CD4-positive, alpha-beta T cell (primary cell): ENCODE measurements at regions not wholly inside any gene's neighbourhood (a gene's known extent, or its start where the extent isn't known, plus 50 kb on each side); places are given as distances from the start of the nearest gene placed in this dataset.

Experiments used
- ATAC-seq: fragments of 200-7000 bp; cut with Tn5 transposase; one replicate; pipeline ENCODE4 v1.10.0; 2022; ENCODE audit warnings: mild to moderate bottlenecking; ENCODE audit not compliant: poor library complexity
- CTCF ChIA-PET: fragments of 350-600 bp; sonication (Branson Sonifier 250); formaldehyde crosslinking; loops from one replicate; lab custom pipeline; 2021; ENCODE audit warnings: antibody characterized with exemption, inconsistent platforms; lab: Charles Lee
- POLR2A ChIA-PET: fragments of 350-600 bp; sonication (Branson Sonifier 250); formaldehyde crosslinking; loops from one replicate; lab custom pipeline; 2021; ENCODE audit warnings: antibody characterized with exemption, inconsistent platforms; lab: Charles Lee
- DNase-seq, 14 experiments: peaks; one replicate each; pipeline ENCODE4 v3.0.0-alpha.2; 2013 to 2020; ENCODE audit warnings: mixed read lengths in 2 of 14
- H3K27ac ChIP-seq, 2 donors: one replicate each; pipeline versions ENCODE4 v1.5.1 to v1.7.0; 2013; ENCODE audit warnings: low read length in 2 of 2, low read depth in 1 of 2, mild to moderate bottlenecking in 1 of 2
- H3K27me3 ChIP-seq, 2 experiments: 1 replicate in 1 of 2; 2 replicates in 1 of 2; pipeline versions ENCODE4 v1.6.1 to v1.7.0; 2013; ENCODE audit warnings: low read length in 2 of 2, control low read depth in 1 of 2, mild to moderate bottlenecking in 1 of 2, moderate library complexity in 1 of 2; ENCODE audit not compliant: insufficient read depth in 2 of 2, control insufficient read depth in 1 of 2
- H3K36me3 ChIP-seq: one replicate; pipeline ENCODE4 v1.6.1; 2013; ENCODE audit warnings: low read length, control low read depth; ENCODE audit not compliant: insufficient read depth
- H3K4me1 ChIP-seq: one replicate; pipeline ENCODE4 v1.6.1; 2013; ENCODE audit warnings: low read length, control low read depth; ENCODE audit not compliant: insufficient read depth
- H3K4me3 ChIP-seq: one replicate; pipeline ENCODE4 v1.5.1; 2013; ENCODE audit warnings: mild to moderate bottlenecking, low read length, moderate library complexity
- H3K9me3 ChIP-seq, 2 experiments: 1 replicate in 1 of 2; 2 replicates in 1 of 2; pipeline versions ENCODE4 v1.6.1 to v1.7.0; 2013; ENCODE audit warnings: low read length in 2 of 2, mild to moderate bottlenecking in 2 of 2, control low read depth in 1 of 2, moderate library complexity in 1 of 2; ENCODE audit not compliant: control insufficient read depth in 1 of 2, insufficient read depth in 1 of 2
- H3K27ac Mint-ChIP-seq: one replicate; pipeline ENCODE4 v1.8.0; 2020; ENCODE audit warnings: mixed read lengths
- H3K27me3 Mint-ChIP-seq: one replicate; pipeline ENCODE4 v1.8.0; 2021; ENCODE audit warnings: mixed read lengths
- H3K36me3 Mint-ChIP-seq: one replicate; pipeline ENCODE4 v1.8.0; 2021; ENCODE audit warnings: low read depth, mixed read lengths
- H3K4me1 Mint-ChIP-seq: one replicate; pipeline ENCODE4 v1.8.0; 2021; ENCODE audit warnings: low read depth, mixed read lengths
- H3K4me3 Mint-ChIP-seq: one replicate; pipeline ENCODE4 v1.8.0; 2020; ENCODE audit warnings: mild to moderate bottlenecking, mixed read lengths
- H3K9me3 Mint-ChIP-seq: one replicate; pipeline ENCODE4 v1.8.0; 2020; ENCODE audit warnings: mixed read lengths
- intact Hi-C, 2 experiments: fragments of 100-400 bp; cut with DNase I in 1 of 2; cut with micrococcal nuclease in 1 of 2; formaldehyde crosslinking; loops; one replicate each; pipeline versions ENCODE4 v1.15.1 to v1.9.0; 2023 to 2025; cut with DNase I, micrococcal nuclease
- TF ChIP-seq, protein P1 (sequence below): fragments of 200-600 bp; IDR thresholded peaks from one replicate; pipeline ENCODE4 v1.8.0; 2022; ENCODE audit warnings: antibody characterized with exemption, mild to moderate bottlenecking

DNA sequence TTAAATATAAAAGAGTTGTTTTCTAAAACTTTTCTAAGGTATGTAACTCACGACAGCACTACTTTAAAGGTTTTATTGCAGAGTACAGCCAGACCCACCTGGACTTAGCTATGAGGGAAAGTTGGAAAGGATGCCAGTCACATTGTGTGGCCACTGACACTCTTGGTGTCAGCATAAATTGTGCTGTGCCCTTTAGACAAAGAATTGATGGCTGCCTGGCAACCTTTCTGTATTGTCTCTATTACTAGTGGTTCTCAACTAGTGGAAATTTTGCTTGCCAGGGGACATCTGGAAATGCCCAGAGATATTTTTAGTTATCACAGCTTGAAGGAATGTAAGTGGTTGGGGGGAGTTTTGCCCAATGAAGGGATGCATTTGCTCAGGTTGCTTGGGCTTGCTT is 117.5 kb upstream of the APP start:
- intact Hi-C loops: no loop called here
- no peak for ATAC-seq
- H3K36me3 Mint-ChIP-seq: no peaks in the 10 kb centered on the region

DNA sequence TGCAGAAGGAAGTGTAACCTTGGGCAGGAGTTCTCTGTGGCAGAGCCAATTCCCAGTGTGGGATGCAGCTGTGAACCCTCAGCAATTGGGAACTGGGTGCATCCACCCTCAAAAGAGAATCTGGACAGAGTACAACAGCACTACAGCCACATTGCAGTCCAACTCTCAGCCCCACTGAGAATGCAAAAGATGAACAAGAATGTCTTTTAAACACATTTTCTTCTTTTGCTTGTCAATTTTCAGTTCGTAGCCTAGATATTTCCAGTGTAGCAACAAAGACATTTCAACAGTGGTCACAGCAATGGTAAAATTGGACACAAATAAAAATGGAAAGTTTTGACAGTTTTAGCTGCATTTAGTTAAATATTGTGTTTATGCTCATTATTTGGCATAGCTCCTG is 114.0 kb upstream of the APP start:
- Mint-ChIP-seq H3K4me1 (no peaks in the 10 kb centered on the region), H3K36me3 (no peaks in the 10 kb centered on the region), H3K9me3 (no peaks in the 10 kb centered on the region), H3K27ac (no peak overlapping the region), H3K4me3 (no peak overlapping the region), H3K27me3 (no peaks in the 10 kb centered on the region)
- no peak for DNase-seq
- no peaks in the 10 kb centered on the region for H3K27me3 ChIP-seq
- ATAC-seq: no peak
- intact Hi-C loops: no loop called here
- CTCF ChIA-PET: no interaction called here
- TF ChIP-seq, protein P1, sequence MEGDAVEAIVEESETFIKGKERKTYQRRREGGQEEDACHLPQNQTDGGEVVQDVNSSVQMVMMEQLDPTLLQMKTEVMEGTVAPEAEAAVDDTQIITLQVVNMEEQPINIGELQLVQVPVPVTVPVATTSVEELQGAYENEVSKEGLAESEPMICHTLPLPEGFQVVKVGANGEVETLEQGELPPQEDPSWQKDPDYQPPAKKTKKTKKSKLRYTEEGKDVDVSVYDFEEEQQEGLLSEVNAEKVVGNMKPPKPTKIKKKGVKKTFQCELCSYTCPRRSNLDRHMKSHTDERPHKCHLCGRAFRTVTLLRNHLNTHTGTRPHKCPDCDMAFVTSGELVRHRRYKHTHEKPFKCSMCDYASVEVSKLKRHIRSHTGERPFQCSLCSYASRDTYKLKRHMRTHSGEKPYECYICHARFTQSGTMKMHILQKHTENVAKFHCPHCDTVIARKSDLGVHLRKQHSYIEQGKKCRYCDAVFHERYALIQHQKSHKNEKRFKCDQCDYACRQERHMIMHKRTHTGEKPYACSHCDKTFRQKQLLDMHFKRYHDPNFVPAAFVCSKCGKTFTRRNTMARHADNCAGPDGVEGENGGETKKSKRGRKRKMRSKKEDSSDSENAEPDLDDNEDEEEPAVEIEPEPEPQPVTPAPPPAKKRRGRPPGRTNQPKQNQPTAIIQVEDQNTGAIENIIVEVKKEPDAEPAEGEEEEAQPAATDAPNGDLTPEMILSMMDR: no peak
- H3K9me3 ChIP-seq: no peaks in the 10 kb centered on the region
- no peaks in the 10 kb centered on the region for H3K36me3 ChIP-seq
- no peak overlapping the region for H3K27ac ChIP-seq
- H3K4me3 ChIP-seq: no peak overlapping the region
- POLR2A ChIA-PET: interaction anchor here (0.7 kb wide), 1 partner anchor 1418 kb away, joined by 3 read pairs; no protein-coding TSS in a partner anchor
- H3K4me1 ChIP-seq: no peaks in the 10 kb centered on the region

More for the DNA sequence above, 117.5 kb upstream of the APP start:
- TF ChIP-seq, protein P1: no peak
- Histone ChIP-seq H3K4me1 (no peaks in the 10 kb centered on the region), H3K27ac (no peak overlapping the region), H3K36me3 (no peaks in the 10 kb centered on the region), H3K9me3 (no peaks in the 10 kb centered on the region), H3K4me3 (no peak overlapping the region), H3K27me3 (no peaks in the 10 kb centered on the region)
- no peak for DNase-seq
- ChIA-PET POLR2A (no interaction called here), CTCF (no interaction called here)
- no peaks in the 10 kb centered on the region for H3K27me3 Mint-ChIP-seq
- H3K9me3 Mint-ChIP-seq: no peaks in the 10 kb centered on the region
- no peaks in the 10 kb centered on the region for H3K4me1 Mint-ChIP-seq
- H3K4me3 Mint-ChIP-seq: no peak overlapping the region
- H3K27ac Mint-ChIP-seq: no peak overlapping the region

DNA sequence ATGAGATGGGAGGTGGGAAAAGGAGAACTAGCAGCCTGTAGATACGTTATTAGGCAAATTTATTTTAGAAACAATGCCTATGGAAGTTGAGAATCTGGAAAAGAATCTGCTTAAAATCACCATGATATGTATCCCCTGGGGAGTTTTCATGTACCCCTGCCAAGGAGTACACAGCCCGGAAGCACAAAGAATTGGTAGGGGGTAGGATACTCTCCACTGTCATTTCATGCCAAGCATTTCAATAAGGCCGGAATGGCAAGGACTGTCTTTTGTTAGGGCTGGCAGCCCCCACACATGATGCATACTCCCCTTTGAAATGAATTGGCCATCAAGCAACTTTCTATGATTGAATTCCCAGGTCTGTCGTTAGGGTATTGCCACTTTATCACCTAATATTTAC is 111.5 kb upstream of the APP start:
- intact Hi-C loops: no loop called here
- no peak overlapping the region for H3K27ac ChIP-seq
- H3K4me3 ChIP-seq: no peak overlapping the region
- Mint-ChIP-seq H3K9me3 (no peaks in the 10 kb centered on the region), H3K27ac (no peak overlapping the region), H3K4me3 (no peak overlapping the region), H3K27me3 (no peaks in the 10 kb centered on the region), H3K4me1 (no peaks in the 10 kb centered on the region), H3K36me3 (no peaks in the 10 kb centered on the region)
- CTCF ChIA-PET: interaction anchor here (0.8 kb wide), 1 partner anchor 9 kb away, joined by 3 read pairs; no protein-coding TSS in a partner anchor
- POLR2A ChIA-PET: no interaction called here
- ATAC-seq: no peak
- H3K36me3 ChIP-seq: no peaks in the 10 kb centered on the region
- H3K4me1 ChIP-seq: no peaks in the 10 kb centered on the region
- no peaks in the 10 kb centered on the region for H3K27me3 ChIP-seq
- DNase-seq: no peak
- H3K9me3 ChIP-seq: peaks cover 0 to 3% of the 10 kb centered on the region in 2 experiments
- TF ChIP-seq, protein P1: no peak
